MCF 10A (cell line): ENCODE measurements at regions not wholly inside any gene's neighbourhood (a gene's known extent, or its start where the extent isn't known, plus 50 kb on each side); places are given as distances from the start of the nearest gene placed in this dataset.

ENCODE experiments used
- BruUV-seq: library from RNA; stranded (reverse); fragments of 400-500 nt; replicated peaks from 2 replicates; lab custom pipeline; 2021; lab: Mats Ljungman, UMichigan
- CTCF ChIA-PET: fragments of 300-600 bp; sonication (Branson Sonifier 250); formaldehyde crosslinking; extraction: SDS; loops from one replicate; lab custom pipeline; 2021; ENCODE audit warnings: antibody characterized with exemption, inconsistent platforms; lab: Yijun Ruan, JAX
- POLR2A ChIA-PET: fragments of 300-600, 350-650 bp; sonication (Branson Sonifier 250); formaldehyde crosslinking; extraction: SDS; loops from one replicate; lab custom pipeline; 2020; ENCODE audit warnings: antibody characterized with exemption, inconsistent platforms; lab: Yijun Ruan, JAX
- DNase-seq: peaks from one replicate; pipeline ENCODE4 v3.0.0-alpha.2; 2018; ENCODE audit not compliant: unreplicated experiment
- H3K27ac Mint-ChIP-seq: one replicate; pipeline ENCODE4 v1.8.0; 2022; ENCODE audit warnings: mild to moderate bottlenecking, low read depth, mixed read lengths; ENCODE audit not compliant: unreplicated experiment
- H3K27me3 Mint-ChIP-seq: one replicate; pipeline ENCODE4 v1.8.0; 2022; ENCODE audit warnings: mixed read lengths; ENCODE audit not compliant: insufficient read depth, unreplicated experiment
- H3K36me3 Mint-ChIP-seq: one replicate; pipeline ENCODE4 v1.8.0; 2022; ENCODE audit warnings: mild to moderate bottlenecking, moderate library complexity, mixed read lengths; ENCODE audit not compliant: insufficient read depth, unreplicated experiment
- H3K4me1 Mint-ChIP-seq: one replicate; pipeline ENCODE4 v1.8.0; 2022; ENCODE audit warnings: mixed read lengths; ENCODE audit not compliant: insufficient read depth, unreplicated experiment
- H3K4me3 Mint-ChIP-seq: one replicate; pipeline ENCODE4 v1.8.0; 2022; ENCODE audit warnings: mild to moderate bottlenecking, moderate library complexity, mixed read lengths; ENCODE audit not compliant: unreplicated experiment
- H3K9me3 Mint-ChIP-seq: one replicate; pipeline ENCODE4 v1.8.0; 2022; ENCODE audit warnings: mixed read lengths; ENCODE audit not compliant: unreplicated experiment
- intact Hi-C: fragments of 100-400 bp; cut with micrococcal nuclease; formaldehyde crosslinking; loops from 2 replicates; pipeline ENCODE4 v1.14.1; 2022
- TF ChIP-seq, protein P1 (sequence below): fragments of 200-600 bp; IDR thresholded peaks from one replicate; pipeline ENCODE4 v1.8.0; 2022; ENCODE audit warnings: antibody characterized with exemption, mild to moderate bottlenecking; ENCODE audit not compliant: unreplicated experiment

DNA sequence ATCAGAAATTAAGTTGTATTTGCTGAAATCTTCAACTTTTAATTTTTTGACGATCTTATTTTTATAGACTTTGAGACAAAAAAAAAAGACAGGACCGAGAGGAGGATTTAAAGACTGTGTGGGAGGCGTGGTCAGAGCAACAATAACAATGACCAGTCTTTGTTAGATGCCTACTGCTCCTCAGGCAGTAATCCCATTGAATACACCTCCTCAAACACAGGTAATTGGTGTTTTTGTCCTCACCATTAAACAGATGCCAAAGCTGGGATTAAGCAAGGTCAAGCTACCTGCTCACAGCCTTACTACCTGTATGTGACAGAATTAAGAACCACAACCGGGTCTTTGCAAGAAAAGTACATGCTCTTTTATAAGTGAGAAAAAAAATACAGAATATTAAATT is 233.3 kb upstream of the GRAMD2B start:
- Mint-ChIP-seq H3K27me3 (no peaks in the 10 kb centered on the region), H3K4me3 (no peak overlapping the region), H3K4me1 (no peaks in the 10 kb centered on the region), H3K9me3 (no peaks in the 10 kb centered on the region), H3K36me3 (no peaks in the 10 kb centered on the region), H3K27ac (no peak overlapping the region)
- TF ChIP-seq, protein P1, sequence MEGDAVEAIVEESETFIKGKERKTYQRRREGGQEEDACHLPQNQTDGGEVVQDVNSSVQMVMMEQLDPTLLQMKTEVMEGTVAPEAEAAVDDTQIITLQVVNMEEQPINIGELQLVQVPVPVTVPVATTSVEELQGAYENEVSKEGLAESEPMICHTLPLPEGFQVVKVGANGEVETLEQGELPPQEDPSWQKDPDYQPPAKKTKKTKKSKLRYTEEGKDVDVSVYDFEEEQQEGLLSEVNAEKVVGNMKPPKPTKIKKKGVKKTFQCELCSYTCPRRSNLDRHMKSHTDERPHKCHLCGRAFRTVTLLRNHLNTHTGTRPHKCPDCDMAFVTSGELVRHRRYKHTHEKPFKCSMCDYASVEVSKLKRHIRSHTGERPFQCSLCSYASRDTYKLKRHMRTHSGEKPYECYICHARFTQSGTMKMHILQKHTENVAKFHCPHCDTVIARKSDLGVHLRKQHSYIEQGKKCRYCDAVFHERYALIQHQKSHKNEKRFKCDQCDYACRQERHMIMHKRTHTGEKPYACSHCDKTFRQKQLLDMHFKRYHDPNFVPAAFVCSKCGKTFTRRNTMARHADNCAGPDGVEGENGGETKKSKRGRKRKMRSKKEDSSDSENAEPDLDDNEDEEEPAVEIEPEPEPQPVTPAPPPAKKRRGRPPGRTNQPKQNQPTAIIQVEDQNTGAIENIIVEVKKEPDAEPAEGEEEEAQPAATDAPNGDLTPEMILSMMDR: no peak
- intact Hi-C loops: no loop called here
- no TSS peak for BruUV-seq
- no peak for DNase-seq
- CTCF ChIA-PET: no interaction called here
- POLR2A ChIA-PET: interaction anchor here (0.9 kb wide), 2 partner anchors 10 to 1444 kb away, joined by 3 read pairs; no protein-coding TSS in a partner anchor

DNA sequence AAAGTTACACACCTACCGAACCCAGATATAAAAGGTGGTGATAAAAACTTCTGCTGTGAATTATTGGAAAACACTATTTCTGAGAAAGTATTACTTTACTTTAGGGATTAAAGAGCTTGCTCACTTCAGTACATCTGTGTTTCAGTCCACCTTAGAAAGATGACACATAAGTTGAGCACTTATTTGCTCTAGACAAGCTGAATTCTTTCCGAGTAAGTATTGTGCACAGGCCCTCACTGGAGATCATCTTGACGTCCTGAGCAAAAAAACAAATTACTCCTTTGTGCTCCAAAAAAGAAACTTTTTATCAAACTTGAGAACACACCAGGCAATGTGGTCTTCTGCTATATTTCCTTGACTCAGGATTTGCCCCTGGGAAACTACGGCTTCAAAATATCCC is 231.0 kb upstream of the GRAMD2B start:
- POLR2A ChIA-PET: no interaction called here
- intact Hi-C loops: no loop called here
- H3K27ac Mint-ChIP-seq: no peak overlapping the region
- DNase-seq: no peak
- TF ChIP-seq, protein P1: no peak
- H3K4me3 Mint-ChIP-seq: no peak overlapping the region
- no peaks in the 10 kb centered on the region for H3K9me3 Mint-ChIP-seq
- BruUV-seq: no TSS peak
- H3K27me3 Mint-ChIP-seq: no peaks in the 10 kb centered on the region
- H3K4me1 Mint-ChIP-seq: no peaks in the 10 kb centered on the region
- no peaks in the 10 kb centered on the region for H3K36me3 Mint-ChIP-seq
- CTCF ChIA-PET: no interaction called here

DNA sequence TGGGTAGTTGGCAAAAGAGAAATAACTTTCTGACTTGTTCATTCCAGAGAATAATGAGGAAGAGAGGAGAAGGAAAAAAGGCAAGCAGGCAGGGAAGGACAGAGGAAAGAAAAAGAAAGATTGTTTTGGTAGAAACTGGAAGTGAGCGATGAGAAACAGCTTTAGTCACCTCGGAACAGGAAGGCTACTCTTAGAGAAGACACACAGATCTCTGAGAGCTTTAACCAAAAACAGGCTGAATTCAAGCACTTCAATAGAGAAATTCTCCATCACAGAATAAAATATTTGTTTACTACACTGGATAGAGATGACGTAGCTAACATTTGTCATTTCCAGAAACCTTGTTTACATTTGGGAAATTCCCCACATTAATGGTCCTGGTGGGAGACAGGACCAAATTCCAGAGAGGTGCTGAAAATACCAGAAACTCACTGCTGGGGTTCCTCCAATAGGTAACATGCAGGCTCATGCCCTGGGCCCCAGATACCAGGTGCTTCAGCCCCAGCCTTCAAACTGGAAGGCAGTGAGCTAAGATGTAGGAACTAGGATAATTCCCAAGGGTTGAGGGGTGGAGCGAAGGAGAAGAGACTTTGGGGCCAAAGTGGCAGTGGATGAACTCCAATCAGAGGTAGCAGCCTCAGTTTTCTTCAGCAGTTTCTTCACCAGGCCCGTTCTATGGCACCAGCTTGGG is 227.7 kb upstream of the GRAMD2B start:
- CTCF ChIA-PET: interaction anchor here (0.6 to 0.7 kb wide), 3 partner anchors 68 to 1415 kb away, joined by 3 read pairs; no protein-coding TSS in a partner anchor
- DNase-seq: no peak
- H3K27ac Mint-ChIP-seq: no peak overlapping the region
- H3K9me3 Mint-ChIP-seq: no peaks in the 10 kb centered on the region
- POLR2A ChIA-PET: no interaction called here
- TF ChIP-seq, protein P1: no peak
- H3K4me3 Mint-ChIP-seq: no peak overlapping the region
- intact Hi-C loops: no loop called here
- H3K4me1 Mint-ChIP-seq: no peaks in the 10 kb centered on the region
- no peaks in the 10 kb centered on the region for H3K27me3 Mint-ChIP-seq
- BruUV-seq: no TSS peak
- H3K36me3 Mint-ChIP-seq: no peaks in the 10 kb centered on the region

DNA sequence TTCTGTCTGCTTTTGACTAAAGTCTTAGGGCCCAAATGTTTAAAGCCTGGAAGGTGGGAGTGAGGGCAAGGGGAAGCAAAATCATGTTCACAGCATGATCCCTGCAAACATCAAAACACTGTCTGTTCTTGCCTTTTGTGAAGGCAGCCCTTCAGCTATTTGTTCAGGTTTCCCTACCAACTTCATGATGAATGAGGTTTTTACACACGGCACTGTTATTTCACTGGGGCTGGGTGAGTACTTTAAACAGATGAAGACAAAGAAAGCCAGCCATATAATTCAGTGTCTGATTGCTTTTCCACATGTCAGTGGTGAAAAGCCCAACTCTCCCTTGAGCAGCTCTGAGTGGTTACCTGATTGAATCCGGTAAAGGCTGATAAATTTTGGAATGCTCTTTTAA is 224.7 kb upstream of the GRAMD2B start:
- Mint-ChIP-seq H3K9me3 (no peaks in the 10 kb centered on the region), H3K36me3 (no peaks in the 10 kb centered on the region), H3K4me1 (no peaks in the 10 kb centered on the region), H3K27me3 (no peaks in the 10 kb centered on the region), H3K27ac (no peak overlapping the region), H3K4me3 (no peak overlapping the region)
- ChIA-PET CTCF (interaction anchor here (0.9 kb wide), 1 partner anchor 28 kb away, joined by 3 read pairs; no protein-coding TSS in a partner anchor), POLR2A (no interaction called here)
- intact Hi-C loops: no loop called here
- no peak for DNase-seq
- no TSS peak for BruUV-seq
- TF ChIP-seq, protein P1: no peak
